ENCODE measurements at regions not wholly inside any gene's neighbourhood (a gene's known extent, or its start where the extent isn't known, plus 50 kb on each side); places are given as distances from the start of the nearest gene placed in this dataset.

GRCh38 chr10:58070956-58071355 lies 196.7 kb downstream of the IPMK start:
- POLR2A ChIA-PET: no interaction called here
- intact Hi-C loops (cut with micrococcal nuclease): no loop called here
- Mint-ChIP-seq H3K4me1 (ENCODE audit: insufficient read depth, unreplicated experiment) (no peaks in the 10 kb centered on the region), H3K4me3 (ENCODE audit: unreplicated experiment) (no peak overlapping the region), H3K27me3 (ENCODE audit: insufficient read depth, unreplicated experiment) (no peaks in the 10 kb centered on the region), H3K9me3 (ENCODE audit: unreplicated experiment) (no peaks in the 10 kb centered on the region), H3K27ac (ENCODE audit: low read depth, unreplicated experiment) (no peak overlapping the region), H3K36me3 (ENCODE audit: insufficient read depth, unreplicated experiment) (no peaks in the 10 kb centered on the region)
- no peak for DNase-seq (ENCODE audit: unreplicated experiment)
- no peak for TF ChIP-seq CTCF (IDR thresholded peaks at IDR 0.05; ENCODE audit: unreplicated experiment)
- BruUV-seq (replicated peaks): no TSS peak
- CTCF ChIA-PET: interaction anchor here (0.5 to 1.9 kb wide), 3 partner anchors 42 to 354 kb away, joined by 3 to 6 read pairs (median 3); no protein-coding TSS in a partner anchor

GRCh38 chr10:58068809-58069208 lies 198.9 kb downstream of the IPMK start:
- peaks cover 6% of the 10 kb centered on the region for H3K4me1 Mint-ChIP-seq (ENCODE audit: insufficient read depth, unreplicated experiment)
- ChIA-PET POLR2A (interaction anchor here (0.9 kb wide), 1 partner anchor 220 kb away, joined by 3 read pairs; no protein-coding TSS in a partner anchor), CTCF (interaction anchor here (1.0 to 1.6 kb wide), 3 partner anchors 65 to 489 kb away, joined by 3 to 6 read pairs (median 4); no protein-coding TSS in a partner anchor)
- H3K36me3 Mint-ChIP-seq (ENCODE audit: insufficient read depth, unreplicated experiment): no peaks in the 10 kb centered on the region
- no peaks in the 10 kb centered on the region for H3K9me3 Mint-ChIP-seq (ENCODE audit: unreplicated experiment)
- intact Hi-C loops (cut with micrococcal nuclease): no loop called here
- TF ChIP-seq CTCF (IDR thresholded peaks at IDR 0.05; ENCODE audit: unreplicated experiment): no peak
- no TSS peak for BruUV-seq (replicated peaks)
- H3K4me3 Mint-ChIP-seq (ENCODE audit: unreplicated experiment): no peak overlapping the region
- DNase-seq (ENCODE audit: unreplicated experiment): no peak
- no peak overlapping the region for H3K27ac Mint-ChIP-seq (ENCODE audit: low read depth, unreplicated experiment)
- no peaks in the 10 kb centered on the region for H3K27me3 Mint-ChIP-seq (ENCODE audit: insufficient read depth, unreplicated experiment)

- no TSS peak for BruUV-seq (replicated peaks)
- no peaks in the 10 kb centered on the region for H3K9me3 Mint-ChIP-seq (ENCODE audit: unreplicated experiment)
- ChIA-PET POLR2A (no interaction called here), CTCF (interaction anchor here (5.0 kb wide), 1 partner anchor 349 kb away, joined by 65 read pairs; no protein-coding TSS in a partner anchor)
- no peak overlapping the region for H3K27ac Mint-ChIP-seq (ENCODE audit: low read depth, unreplicated experiment)
- no peak for TF ChIP-seq CTCF (IDR thresholded peaks at IDR 0.05; ENCODE audit: unreplicated experiment)
- intact Hi-C loops (cut with micrococcal nuclease): no loop called here
- no peak for DNase-seq (ENCODE audit: unreplicated experiment)
- no peaks in the 10 kb centered on the region for H3K27me3 Mint-ChIP-seq (ENCODE audit: insufficient read depth, unreplicated experiment)
- no peaks in the 10 kb centered on the region for H3K36me3 Mint-ChIP-seq (ENCODE audit: insufficient read depth, unreplicated experiment)
- H3K4me1 Mint-ChIP-seq (ENCODE audit: insufficient read depth, unreplicated experiment): peaks cover 6% of the 10 kb centered on the region
- H3K4me3 Mint-ChIP-seq (ENCODE audit: unreplicated experiment): no peak overlapping the region
Observed at GRCh38 chr10:58066979-58067378, 200.7 kb downstream of the IPMK start.

GRCh38 chr10:58066126-58066525 lies 201.6 kb downstream of the IPMK start:
- peaks cover 6% of the 10 kb centered on the region for H3K4me1 Mint-ChIP-seq (ENCODE audit: insufficient read depth, unreplicated experiment)
- DNase-seq (ENCODE audit: unreplicated experiment): no peak
- H3K27me3 Mint-ChIP-seq (ENCODE audit: insufficient read depth, unreplicated experiment): no peaks in the 10 kb centered on the region
- H3K27ac Mint-ChIP-seq (ENCODE audit: low read depth, unreplicated experiment): no peak overlapping the region
- H3K36me3 Mint-ChIP-seq (ENCODE audit: insufficient read depth, unreplicated experiment): no peaks in the 10 kb centered on the region
- BruUV-seq (replicated peaks): no TSS peak
- TF ChIP-seq CTCF (IDR thresholded peaks at IDR 0.05; ENCODE audit: unreplicated experiment): no peak
- CTCF ChIA-PET: interaction anchor here (0.6 to 5.0 kb wide), 26 partner anchors 9 to 912 kb away, joined by 3 to 65 read pairs (median 3); no protein-coding TSS in a partner anchor
- no peaks in the 10 kb centered on the region for H3K9me3 Mint-ChIP-seq (ENCODE audit: unreplicated experiment)
- POLR2A ChIA-PET: no interaction called here
- intact Hi-C loops (cut with micrococcal nuclease): no loop called here
- no peak overlapping the region for H3K4me3 Mint-ChIP-seq (ENCODE audit: unreplicated experiment)

Measured in MCF 10A (cell line).